ENCODE measurements at regions not wholly inside any gene's neighbourhood (a gene's known extent, or its start where the extent isn't known, plus 50 kb on each side); places are given as distances from the start of the nearest gene placed in this dataset.

DNA sequence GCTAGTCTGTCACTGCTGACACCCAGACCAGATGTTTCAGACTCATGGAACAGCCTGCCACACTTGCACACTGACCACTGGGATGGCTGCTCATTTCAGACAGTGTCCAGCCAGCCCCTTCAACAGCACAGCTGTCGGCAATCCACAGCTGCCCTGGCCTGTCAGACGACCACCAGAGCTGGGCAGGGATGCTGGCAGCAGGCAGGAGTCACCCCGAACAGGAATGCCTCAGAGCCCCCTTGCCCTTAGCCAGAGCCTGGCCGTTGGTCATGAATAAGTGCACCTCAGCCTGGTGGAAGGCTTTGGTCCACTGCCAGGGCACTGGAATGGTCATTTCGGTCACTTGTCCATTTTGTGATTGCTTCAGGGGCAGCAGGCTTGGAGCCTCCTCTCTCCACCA, 149.6 kb upstream of the TCERG1L start:
- intact Hi-C loops (cut with DNase I; ENCODE audit: low total_unique reads), result no loop called here
- Histone ChIP-seq H3K4me1 (no peaks in the 10 kb centered on the region), H3K27me3 (peaks cover 0 to 10% of the 10 kb centered on the region in 2 donors), H3K4me3 (no peak overlapping the region), H3K36me3 (no peaks in the 10 kb centered on the region), H3K27ac (no peak overlapping the region), H3K9me3 (no peaks in the 10 kb centered on the region)
- TF ChIP-seq, protein P1, sequence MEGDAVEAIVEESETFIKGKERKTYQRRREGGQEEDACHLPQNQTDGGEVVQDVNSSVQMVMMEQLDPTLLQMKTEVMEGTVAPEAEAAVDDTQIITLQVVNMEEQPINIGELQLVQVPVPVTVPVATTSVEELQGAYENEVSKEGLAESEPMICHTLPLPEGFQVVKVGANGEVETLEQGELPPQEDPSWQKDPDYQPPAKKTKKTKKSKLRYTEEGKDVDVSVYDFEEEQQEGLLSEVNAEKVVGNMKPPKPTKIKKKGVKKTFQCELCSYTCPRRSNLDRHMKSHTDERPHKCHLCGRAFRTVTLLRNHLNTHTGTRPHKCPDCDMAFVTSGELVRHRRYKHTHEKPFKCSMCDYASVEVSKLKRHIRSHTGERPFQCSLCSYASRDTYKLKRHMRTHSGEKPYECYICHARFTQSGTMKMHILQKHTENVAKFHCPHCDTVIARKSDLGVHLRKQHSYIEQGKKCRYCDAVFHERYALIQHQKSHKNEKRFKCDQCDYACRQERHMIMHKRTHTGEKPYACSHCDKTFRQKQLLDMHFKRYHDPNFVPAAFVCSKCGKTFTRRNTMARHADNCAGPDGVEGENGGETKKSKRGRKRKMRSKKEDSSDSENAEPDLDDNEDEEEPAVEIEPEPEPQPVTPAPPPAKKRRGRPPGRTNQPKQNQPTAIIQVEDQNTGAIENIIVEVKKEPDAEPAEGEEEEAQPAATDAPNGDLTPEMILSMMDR (IDR thresholded peaks at IDR 0.05), result no peak
- DNase-seq, result no peak

DNA sequence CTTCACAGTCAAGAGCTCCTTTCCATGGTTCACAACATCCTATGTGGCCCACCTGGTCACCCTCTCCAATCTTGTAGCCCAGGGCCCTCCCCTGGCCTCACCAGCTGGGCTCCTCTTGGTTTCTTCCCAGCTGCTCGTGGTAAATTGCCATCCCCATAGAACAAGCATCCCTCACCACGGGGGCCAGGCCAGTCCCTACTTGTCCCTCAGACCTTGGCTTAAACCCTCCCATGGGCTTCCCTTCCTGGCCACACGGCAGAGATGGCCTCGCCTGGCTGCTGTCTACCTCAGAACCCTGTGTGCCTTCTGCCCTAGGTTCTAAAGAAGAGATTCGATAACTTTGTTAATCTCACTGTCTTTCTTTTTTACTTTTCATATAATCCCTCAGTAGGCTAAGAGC, 153.3 kb upstream of the TCERG1L start:
- Histone ChIP-seq H3K27me3 (peaks cover 0 to 10% of the 10 kb centered on the region in 2 donors), H3K36me3 (no peaks in the 10 kb centered on the region), H3K27ac (no peak overlapping the region), H3K4me1 (no peaks in the 10 kb centered on the region), H3K4me3 (no peak overlapping the region), H3K9me3 (no peaks in the 10 kb centered on the region)
- TF ChIP-seq, protein P1 (IDR thresholded peaks at IDR 0.05), result no peak
- no peak for DNase-seq
- intact Hi-C loops (cut with DNase I; ENCODE audit: low total_unique reads), result no loop called here

DNA sequence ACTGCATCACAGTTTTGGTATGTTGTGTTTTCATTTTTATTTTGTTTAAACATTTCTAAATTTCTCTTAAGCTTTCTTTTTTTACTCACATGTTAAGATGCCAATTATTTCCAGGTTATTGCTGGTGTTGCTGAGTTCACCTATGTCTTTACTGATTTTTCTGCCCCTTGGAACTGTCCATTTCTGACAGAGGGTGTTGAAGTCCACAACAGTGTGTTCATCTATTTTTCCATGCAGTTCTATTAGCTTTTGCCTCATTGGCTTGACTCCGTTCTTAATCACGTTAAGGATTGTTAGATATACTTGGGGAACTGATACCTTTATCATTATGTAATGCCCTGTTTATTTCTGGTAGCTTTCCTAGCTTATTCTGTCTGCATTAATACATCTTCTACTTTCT, 158.0 kb upstream of the TCERG1L start:
- DNase-seq, result no peak

DNA sequence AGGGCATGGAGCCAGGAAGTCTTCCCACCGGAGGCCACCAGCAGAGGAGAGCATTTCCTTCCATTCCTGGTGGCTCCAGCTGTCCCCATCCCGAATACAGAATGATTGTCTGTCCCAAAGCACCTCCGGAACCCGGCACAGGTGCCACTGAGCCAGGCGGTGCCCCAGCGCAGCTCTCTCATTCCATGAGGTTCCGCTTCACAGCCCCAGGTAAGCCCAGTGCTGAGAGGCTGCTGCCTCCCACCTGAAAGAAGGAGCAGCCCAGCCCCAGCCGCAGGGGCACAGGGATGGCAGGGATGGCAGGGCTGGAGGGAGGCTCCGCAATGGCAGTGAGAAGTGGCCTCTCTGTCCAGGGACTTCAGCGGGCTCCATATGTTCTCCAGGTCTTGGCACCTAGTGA, 162.1 kb upstream of the TCERG1L start:
- no peak for DNase-seq
- intact Hi-C loops (cut with DNase I; ENCODE audit: low total_unique reads), result no loop called here
- H3K4me1 ChIP-seq, result no peaks in the 10 kb centered on the region
- no peaks in the 10 kb centered on the region for H3K36me3 ChIP-seq
- H3K27ac ChIP-seq, result no peak overlapping the region
- TF ChIP-seq, protein P1 (IDR thresholded peaks at IDR 0.05), result no peak
- H3K4me3 ChIP-seq, result no peak overlapping the region
- H3K9me3 ChIP-seq, result no peaks in the 10 kb centered on the region
- peaks cover 0 to 3% of the 10 kb centered on the region in 2 donors for H3K27me3 ChIP-seq

More for the DNA sequence above, 158.0 kb upstream of the TCERG1L start:
- Histone ChIP-seq H3K36me3 (no peaks in the 10 kb centered on the region), H3K27ac (no peak overlapping the region), H3K4me3 (no peak overlapping the region), H3K27me3 (peaks cover 0 to 4% of the 10 kb centered on the region in 2 donors), H3K9me3 (no peaks in the 10 kb centered on the region), H3K4me1 (no peaks in the 10 kb centered on the region)
- intact Hi-C loops (cut with DNase I; ENCODE audit: low total_unique reads), result no loop called here
- TF ChIP-seq, protein P1 (IDR thresholded peaks at IDR 0.05), result no peak

DNA sequence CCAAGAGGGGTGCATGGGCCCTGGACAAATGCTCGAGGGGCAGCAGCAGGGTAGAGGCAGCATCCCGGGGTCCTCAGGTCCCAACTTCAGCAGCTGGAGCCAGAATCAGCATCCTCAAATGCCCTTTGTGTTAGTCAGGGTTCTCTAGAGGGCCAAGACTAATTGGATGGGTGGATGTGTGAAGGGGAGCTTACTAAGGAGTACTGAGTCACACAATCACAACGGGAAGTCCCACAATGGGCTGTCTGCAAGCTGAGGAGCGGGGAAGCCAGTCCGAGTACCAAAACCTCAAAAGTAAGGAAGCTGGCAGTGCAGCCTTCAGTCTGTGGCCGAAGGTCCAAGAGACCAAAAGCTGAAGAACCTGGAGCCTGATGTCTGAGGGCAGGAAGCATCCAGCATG, 162.9 kb upstream of the TCERG1L start:
- Histone ChIP-seq H3K27me3 (peaks cover 0 to 8% of the 10 kb centered on the region in 2 donors), H3K27ac (no peak overlapping the region), H3K36me3 (no peaks in the 10 kb centered on the region), H3K9me3 (no peaks in the 10 kb centered on the region), H3K4me1 (no peaks in the 10 kb centered on the region), H3K4me3 (no peak overlapping the region)
- intact Hi-C loops (cut with DNase I; ENCODE audit: low total_unique reads), result no loop called here
- TF ChIP-seq, protein P1 (IDR thresholded peaks at IDR 0.05), result no peak
- DNase-seq, result no peak

DNA sequence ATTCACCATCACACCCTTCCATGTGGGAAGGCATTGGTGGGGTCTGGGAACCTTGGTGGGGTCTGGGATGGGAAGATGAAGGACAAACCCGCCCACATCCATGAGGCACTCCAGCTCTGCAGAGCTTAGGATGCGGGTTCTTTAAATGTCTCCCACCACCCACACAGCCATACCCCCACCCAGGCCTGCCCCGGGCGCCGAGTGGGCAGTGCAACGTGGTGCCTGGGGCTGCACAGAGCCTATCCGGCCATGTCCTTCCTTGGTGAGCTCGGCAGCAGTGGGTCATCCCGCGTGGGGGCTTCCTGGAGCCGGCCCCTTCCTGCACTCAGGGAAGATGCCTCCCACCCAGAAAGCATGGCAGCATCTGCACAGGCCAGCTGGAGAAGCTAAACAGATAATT, 163.5 kb upstream of the TCERG1L start:
- Histone ChIP-seq H3K27me3 (peaks cover 0 to 8% of the 10 kb centered on the region in 2 donors), H3K36me3 (no peaks in the 10 kb centered on the region), H3K4me3 (no peak overlapping the region), H3K9me3 (no peaks in the 10 kb centered on the region), H3K27ac (no peak overlapping the region), H3K4me1 (no peaks in the 10 kb centered on the region)
- no peak for DNase-seq
- intact Hi-C loops (cut with DNase I; ENCODE audit: low total_unique reads), result no loop called here
- TF ChIP-seq, protein P1 (IDR thresholded peaks at IDR 0.05), result no peak

Measured in tibial artery (tissue), 4 donors.